Forelimb muscle (tissue), 1 donor: ENCODE measurements at regions not wholly inside any gene's neighbourhood (a gene's known extent, or its start where the extent isn't known, plus 50 kb on each side); places are given as distances from the start of the nearest gene placed in this dataset.

Experiments
- DNase-seq: peaks from one replicate; pipeline ENCODE4 v3.0.0-alpha.2; 2013; ENCODE audit warnings: low read depth

GRCh38 chr3:41143421-41144031, 55.8 kb upstream of the CTNNB1 start:
- no peak for DNase-seq

DNA sequence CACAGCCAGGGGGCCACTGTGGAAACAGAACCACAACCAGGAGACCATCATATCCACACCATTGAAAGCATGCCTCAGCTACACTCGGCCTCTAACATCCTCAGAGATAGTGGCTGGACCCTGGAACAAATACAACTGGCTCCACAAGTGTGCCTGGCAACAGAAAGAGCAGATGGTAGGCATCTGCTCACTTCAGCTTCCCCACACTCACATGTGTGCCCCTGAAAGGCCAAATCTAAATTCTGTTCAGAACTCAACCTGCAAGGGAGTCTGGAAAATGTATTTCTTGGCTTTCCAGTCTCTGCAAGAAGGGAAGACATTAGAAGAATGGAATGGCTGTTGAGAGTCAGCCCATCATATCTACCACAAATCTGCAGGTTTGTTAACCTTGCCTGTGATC, 54.7 kb upstream of the CTNNB1 start:
- no peak for DNase-seq

DNA sequence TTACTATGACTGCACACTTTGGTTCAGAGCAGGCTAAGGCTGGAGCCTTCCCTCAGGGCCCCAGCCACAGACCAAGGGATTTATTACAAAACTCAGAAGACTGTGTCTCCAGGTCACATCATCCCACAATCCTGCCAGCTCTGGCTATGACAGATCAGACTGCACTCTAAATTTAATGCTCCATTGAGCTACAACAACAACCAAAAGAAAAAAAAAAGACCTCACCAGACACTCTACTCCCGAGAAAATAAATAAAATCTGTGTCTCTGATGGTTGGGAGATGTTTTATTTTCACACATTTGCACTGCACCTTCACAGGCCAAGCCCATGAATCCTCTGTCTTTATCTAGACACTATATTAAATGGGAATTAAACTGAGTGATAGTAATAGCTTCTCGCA, 50.8 kb upstream of the CTNNB1 start:
- no peak for DNase-seq

GRCh38 chr3:41148901-41149300, 50.4 kb upstream of the CTNNB1 start:
- no peak for DNase-seq
